Liver (tissue), 3 donors: ENCODE measurements at regions not wholly inside any gene's neighbourhood (a gene's known extent, or its start where the extent isn't known, plus 50 kb on each side); places are given as distances from the start of the nearest gene placed in this dataset.

Experiments used
- ATF3 ChIP-seq: IDR thresholded peaks from 2 replicates; pipeline ENCODE4 v1.6.1; 2016; ENCODE audit warnings: antibody characterized with exemption
- CTCF ChIP-seq: fragments of 150-350 bp; IDR thresholded peaks from 2 replicates; pipeline ENCODE4 v1.5.1; 2017; ENCODE audit warnings: improper control_type of control experiment, low read depth, low read length; ENCODE audit not compliant: missing input control
- EGR1 ChIP-seq, 2 donors: IDR thresholded peaks; 2 replicates each; pipeline ENCODE4 v1.6.1; 2016 to 2018; ENCODE audit warnings: antibody characterized with exemption in 2 of 2, low read depth in 2 of 2
- FOXA2 ChIP-seq: IDR thresholded peaks from 2 replicates; pipeline ENCODE4 v1.6.1; 2016; ENCODE audit warnings: antibody characterized with exemption
- GABPA ChIP-seq, 2 donors: IDR thresholded peaks in 1 of 2; conservative IDR thresholded peaks in 1 of 2; 2 replicates each; pipeline ENCODE4 v1.6.1; 2016; ENCODE audit warnings: antibody characterized with exemption in 2 of 2, mild to moderate bottlenecking in 1 of 2, moderate library complexity in 1 of 2
- JUND ChIP-seq, 2 donors: IDR thresholded peaks; 2 replicates each; pipeline ENCODE4 v1.6.1; 2016; ENCODE audit warnings: antibody characterized with exemption in 2 of 2
- MAX ChIP-seq: IDR thresholded peaks from 2 replicates; pipeline ENCODE4 v1.6.1; 2016; ENCODE audit warnings: antibody characterized with exemption
- RAD21 ChIP-seq, 2 donors: IDR thresholded peaks; 2 replicates each; pipeline ENCODE4 v1.6.1; 2016; ENCODE audit warnings: antibody characterized with exemption in 2 of 2, mild to moderate bottlenecking in 2 of 2
- REST ChIP-seq: IDR thresholded peaks from 2 replicates; pipeline ENCODE4 v1.6.1; 2016; ENCODE audit warnings: antibody characterized with exemption, mild to moderate bottlenecking
- RXRA ChIP-seq, 2 donors: IDR thresholded peaks; 2 replicates each; pipeline ENCODE4 v1.6.1; 2017 to 2018; ENCODE audit warnings: antibody characterized with exemption in 2 of 2, mild to moderate bottlenecking in 1 of 2
- SP1 ChIP-seq: IDR thresholded peaks from 2 replicates; pipeline ENCODE4 v1.6.1; 2018; ENCODE audit warnings: antibody characterized with exemption, mild to moderate bottlenecking
- TAF1 ChIP-seq: conservative IDR thresholded peaks from 2 replicates; pipeline ENCODE4 v1.6.1; 2016; ENCODE audit warnings: antibody characterized with exemption, mild to moderate bottlenecking
- YY1 ChIP-seq: IDR thresholded peaks from 2 replicates; pipeline ENCODE4 v1.6.1; 2016; ENCODE audit warnings: antibody characterized with exemption, mild to moderate bottlenecking
- ZBTB33 ChIP-seq: IDR thresholded peaks from 2 replicates; pipeline ENCODE4 v1.6.1; 2016; ENCODE audit warnings: antibody characterized with exemption
- donor health status: healthy.
- donor health status: healthy.

GRCh38 chr13:111557921-111558699 lies 237.7 kb downstream of the TEX29 start:
- TF ChIP-seq CTCF (no peak), RAD21 (IDR thresholded peaks at IDR 0.05) (no peak), GABPA (IDR thresholded peaks at IDR 0.05 in 1 of 2, conservative IDR thresholded peaks at IDR 0.05 in 1 of 2) (no peak), MAX (no peak), SP1 (no peak), EGR1 (IDR thresholded peaks at IDR 0.05; ENCODE audit: low read depth in 2 of 2) (no peak), YY1 (no peak), RXRA (IDR thresholded peaks at IDR 0.05) (no peak), JUND (IDR thresholded peaks at IDR 0.05) (no peak), TAF1 (no peak), FOXA2 (no peak), REST (no peak), ATF3 (no peak), ZBTB33 (no peak)
